ENCODE measurements at regions not wholly inside any gene's neighbourhood (a gene's known extent, or its start where the extent isn't known, plus 50 kb on each side); places are given as distances from the start of the nearest gene placed in this dataset.

DNA sequence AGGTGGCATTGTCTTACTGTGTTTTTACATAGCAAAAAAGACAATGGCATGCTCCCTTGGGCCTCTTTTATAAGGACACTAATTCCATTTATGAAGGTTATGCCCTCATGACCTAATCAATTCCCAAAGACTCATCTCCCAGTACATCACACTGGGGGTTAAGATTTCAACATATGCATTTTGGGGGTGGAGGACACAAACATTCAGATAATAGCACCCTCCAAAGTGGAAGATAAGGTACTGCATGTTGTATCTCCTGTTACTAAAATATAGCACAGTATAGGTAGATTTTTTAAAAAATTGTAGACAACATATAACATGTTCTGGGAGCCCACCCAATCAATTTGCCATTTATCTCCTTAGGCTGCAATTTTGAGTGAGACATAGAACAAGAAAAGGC is 221.2 kb downstream of the LIG4 start (continued):
- TF ChIP-seq ZNF565 (CRISPR knock-in tag; conservative IDR thresholded peaks at IDR 0.05; ENCODE audit: low read depth), result no peak
- no peak for TF ChIP-seq ZNF8 (CRISPR knock-in tag; IDR thresholded peaks at IDR 0.05)
- TF ChIP-seq, protein P1, sequence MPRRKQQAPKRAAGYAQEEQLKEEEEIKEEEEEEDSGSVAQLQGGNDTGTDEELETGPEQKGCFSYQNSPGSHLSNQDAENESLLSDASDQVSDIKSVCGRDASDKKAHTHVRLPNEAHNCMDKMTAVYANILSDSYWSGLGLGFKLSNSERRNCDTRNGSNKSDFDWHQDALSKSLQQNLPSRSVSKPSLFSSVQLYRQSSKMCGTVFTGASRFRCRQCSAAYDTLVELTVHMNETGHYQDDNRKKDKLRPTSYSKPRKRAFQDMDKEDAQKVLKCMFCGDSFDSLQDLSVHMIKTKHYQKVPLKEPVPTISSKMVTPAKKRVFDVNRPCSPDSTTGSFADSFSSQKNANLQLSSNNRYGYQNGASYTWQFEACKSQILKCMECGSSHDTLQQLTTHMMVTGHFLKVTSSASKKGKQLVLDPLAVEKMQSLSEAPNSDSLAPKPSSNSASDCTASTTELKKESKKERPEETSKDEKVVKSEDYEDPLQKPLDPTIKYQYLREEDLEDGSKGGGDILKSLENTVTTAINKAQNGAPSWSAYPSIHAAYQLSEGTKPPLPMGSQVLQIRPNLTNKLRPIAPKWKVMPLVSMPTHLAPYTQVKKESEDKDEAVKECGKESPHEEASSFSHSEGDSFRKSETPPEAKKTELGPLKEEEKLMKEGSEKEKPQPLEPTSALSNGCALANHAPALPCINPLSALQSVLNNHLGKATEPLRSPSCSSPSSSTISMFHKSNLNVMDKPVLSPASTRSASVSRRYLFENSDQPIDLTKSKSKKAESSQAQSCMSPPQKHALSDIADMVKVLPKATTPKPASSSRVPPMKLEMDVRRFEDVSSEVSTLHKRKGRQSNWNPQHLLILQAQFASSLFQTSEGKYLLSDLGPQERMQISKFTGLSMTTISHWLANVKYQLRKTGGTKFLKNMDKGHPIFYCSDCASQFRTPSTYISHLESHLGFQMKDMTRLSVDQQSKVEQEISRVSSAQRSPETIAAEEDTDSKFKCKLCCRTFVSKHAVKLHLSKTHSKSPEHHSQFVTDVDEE (CRISPR knock-in tag; IDR thresholded peaks at IDR 0.05), result no peak

- ATAC-seq, result no peak
- no peak for TF ChIP-seq OSR1 (CRISPR knock-in tag; IDR thresholded peaks at IDR 0.05)
- TF ChIP-seq CREB5 (CRISPR knock-in tag; IDR thresholded peaks at IDR 0.05; ENCODE audit: low read depth), result no peak
- TF ChIP-seq ZC3H10 (CRISPR knock-in tag; IDR thresholded peaks at IDR 0.05), result no peak
- TF ChIP-seq, protein P2, sequence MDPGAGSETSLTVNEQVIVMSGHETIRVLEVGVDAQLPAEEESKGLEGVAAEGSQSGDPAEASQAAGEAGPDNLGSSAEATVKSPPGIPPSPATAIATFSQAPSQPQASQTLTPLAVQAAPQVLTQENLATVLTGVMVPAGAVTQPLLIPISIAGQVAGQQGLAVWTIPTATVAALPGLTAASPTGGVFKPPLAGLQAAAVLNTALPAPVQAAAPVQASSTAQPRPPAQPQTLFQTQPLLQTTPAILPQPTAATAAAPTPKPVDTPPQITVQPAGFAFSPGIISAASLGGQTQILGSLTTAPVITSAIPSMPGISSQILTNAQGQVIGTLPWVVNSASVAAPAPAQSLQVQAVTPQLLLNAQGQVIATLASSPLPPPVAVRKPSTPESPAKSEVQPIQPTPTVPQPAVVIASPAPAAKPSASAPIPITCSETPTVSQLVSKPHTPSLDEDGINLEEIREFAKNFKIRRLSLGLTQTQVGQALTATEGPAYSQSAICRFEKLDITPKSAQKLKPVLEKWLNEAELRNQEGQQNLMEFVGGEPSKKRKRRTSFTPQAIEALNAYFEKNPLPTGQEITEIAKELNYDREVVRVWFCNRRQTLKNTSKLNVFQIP (CRISPR knock-in tag; IDR thresholded peaks at IDR 0.05; ENCODE audit: borderline replicate concordance, low read depth), result no peak
- TF ChIP-seq, protein P1 (CRISPR knock-in tag; IDR thresholded peaks at IDR 0.05), result no peak
- TF ChIP-seq, protein P3, sequence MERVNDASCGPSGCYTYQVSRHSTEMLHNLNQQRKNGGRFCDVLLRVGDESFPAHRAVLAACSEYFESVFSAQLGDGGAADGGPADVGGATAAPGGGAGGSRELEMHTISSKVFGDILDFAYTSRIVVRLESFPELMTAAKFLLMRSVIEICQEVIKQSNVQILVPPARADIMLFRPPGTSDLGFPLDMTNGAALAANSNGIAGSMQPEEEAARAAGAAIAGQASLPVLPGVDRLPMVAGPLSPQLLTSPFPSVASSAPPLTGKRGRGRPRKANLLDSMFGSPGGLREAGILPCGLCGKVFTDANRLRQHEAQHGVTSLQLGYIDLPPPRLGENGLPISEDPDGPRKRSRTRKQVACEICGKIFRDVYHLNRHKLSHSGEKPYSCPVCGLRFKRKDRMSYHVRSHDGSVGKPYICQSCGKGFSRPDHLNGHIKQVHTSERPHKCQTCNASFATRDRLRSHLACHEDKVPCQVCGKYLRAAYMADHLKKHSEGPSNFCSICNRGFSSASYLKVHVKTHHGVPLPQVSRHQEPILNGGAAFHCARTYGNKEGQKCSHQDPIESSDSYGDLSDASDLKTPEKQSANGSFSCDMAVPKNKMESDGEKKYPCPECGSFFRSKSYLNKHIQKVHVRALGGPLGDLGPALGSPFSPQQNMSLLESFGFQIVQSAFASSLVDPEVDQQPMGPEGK (CRISPR knock-in tag; IDR thresholded peaks at IDR 0.05; ENCODE audit: borderline replicate concordance), result no peak
- TF ChIP-seq ZNF70 (CRISPR knock-in tag; IDR thresholded peaks at IDR 0.05), result no peak
- no peak for TF ChIP-seq TOX (CRISPR knock-in tag; IDR thresholded peaks at IDR 0.05; ENCODE audit: borderline replicate concordance)
- TF ChIP-seq TCF4 (CRISPR knock-in tag; IDR thresholded peaks at IDR 0.05; ENCODE audit: borderline replicate concordance), result no peak
- no peak for TF ChIP-seq SNAI2 (CRISPR knock-in tag; IDR thresholded peaks at IDR 0.05)
- no peak for TF ChIP-seq ZFP3 (CRISPR knock-in tag; IDR thresholded peaks at IDR 0.05)
- no peak for TF ChIP-seq ARNTL (CRISPR knock-in tag; IDR thresholded peaks at IDR 0.05; ENCODE audit: borderline replicate concordance, low read depth)
- TF ChIP-seq ZNF565 (CRISPR knock-in tag; conservative IDR thresholded peaks at IDR 0.05; ENCODE audit: low read depth), result no peak
- no peak for TF ChIP-seq BACH2 (CRISPR knock-in tag; IDR thresholded peaks at IDR 0.05; ENCODE audit: borderline replicate concordance)
- no peak for TF ChIP-seq CSRNP3 (CRISPR knock-in tag; IDR thresholded peaks at IDR 0.05)
- TF ChIP-seq ISL1 (CRISPR knock-in tag; IDR thresholded peaks at IDR 0.05), result no peak
- TF ChIP-seq RARB (CRISPR knock-in tag; IDR thresholded peaks at IDR 0.05), result no peak
- no peak for TF ChIP-seq ZFP30 (CRISPR knock-in tag; IDR thresholded peaks at IDR 0.05)
These were observed 221.9 kb downstream of the LIG4 start for GRCh38 chr13:107993239-107993949.
